Activated CD8-positive, alpha-beta memory T cell treated with anti-CD3 and anti-CD28 coated beads, Interleukin-2, amount 10 ng/mL, durations not matched to agents 7 days and 5 days (primary cell): ENCODE measurements at regions not wholly inside any gene's neighbourhood (a gene's known extent, or its start where the extent isn't known, plus 50 kb on each side); places are given as distances from the start of the nearest gene placed in this dataset.
"Not testable (repeated sequence)": the region's sequence is repeated elsewhere in the genome, so short reads cannot be mapped to it uniquely, and the experiment has no call there.

ENCODE experiments used
- ATAC-seq: fragments of 150-1000 bp; cut with Tn5 transposase; one replicate; pipeline ENCODE4 v1.10.0; 2021; ENCODE audit warnings: moderate library complexity
- CTCF ChIA-PET: fragments of 350-600 bp; sonication (Branson Sonifier 250); formaldehyde crosslinking; loops from one replicate; lab custom pipeline; 2021; ENCODE audit warnings: antibody characterized with exemption; lab: Charles Lee
- DNase-seq: peaks from one replicate; pipeline ENCODE4 v3.0.0-alpha.2; 2020
- H3K27ac Mint-ChIP-seq: one replicate; pipeline ENCODE4 v1.8.0; 2021; ENCODE audit warnings: mild to moderate bottlenecking, mixed read lengths
- H3K27me3 Mint-ChIP-seq: one replicate; pipeline ENCODE4 v1.8.0; 2021; ENCODE audit warnings: mixed read lengths
- H3K36me3 Mint-ChIP-seq: one replicate; pipeline ENCODE4 v1.8.0; 2021; ENCODE audit warnings: mild to moderate bottlenecking, mixed read lengths
- H3K4me1 Mint-ChIP-seq: one replicate; pipeline ENCODE4 v1.8.0; 2021; ENCODE audit warnings: mixed read lengths
- H3K4me3 Mint-ChIP-seq: one replicate; pipeline ENCODE4 v1.8.0; 2021; ENCODE audit warnings: mild to moderate bottlenecking, moderate library complexity, mixed read lengths
- H3K9me3 Mint-ChIP-seq: one replicate; pipeline ENCODE4 v1.8.0; 2022; ENCODE audit warnings: low read depth, mixed read lengths

GRCh38 chr5:1983401-1983800, 100.7 kb upstream of the IRX4 start:
- peaks cover 2% of the 10 kb centered on the region for H3K27me3 Mint-ChIP-seq
- peaks cover 2% of the 10 kb centered on the region for H3K9me3 Mint-ChIP-seq
- no peak overlapping the region for H3K27ac Mint-ChIP-seq
- no peak for DNase-seq
- CTCF ChIA-PET, result no interaction called here
- H3K4me1 Mint-ChIP-seq, result no peaks in the 10 kb centered on the region
- H3K4me3 Mint-ChIP-seq, result no peak overlapping the region
- ATAC-seq, result no peak
- no peaks in the 10 kb centered on the region for H3K36me3 Mint-ChIP-seq

- H3K4me3 Mint-ChIP-seq, H3K4me1 Mint-ChIP-seq, H3K27ac Mint-ChIP-seq, H3K27me3 Mint-ChIP-seq, ATAC-seq, H3K9me3 Mint-ChIP-seq, CTCF ChIA-PET, H3K36me3 Mint-ChIP-seq, DNase-seq: not testable (repeated sequence)
These were observed 99.8 kb upstream of the IRX4 start for GRCh38 chr5:1982561-1982960.

DNA sequence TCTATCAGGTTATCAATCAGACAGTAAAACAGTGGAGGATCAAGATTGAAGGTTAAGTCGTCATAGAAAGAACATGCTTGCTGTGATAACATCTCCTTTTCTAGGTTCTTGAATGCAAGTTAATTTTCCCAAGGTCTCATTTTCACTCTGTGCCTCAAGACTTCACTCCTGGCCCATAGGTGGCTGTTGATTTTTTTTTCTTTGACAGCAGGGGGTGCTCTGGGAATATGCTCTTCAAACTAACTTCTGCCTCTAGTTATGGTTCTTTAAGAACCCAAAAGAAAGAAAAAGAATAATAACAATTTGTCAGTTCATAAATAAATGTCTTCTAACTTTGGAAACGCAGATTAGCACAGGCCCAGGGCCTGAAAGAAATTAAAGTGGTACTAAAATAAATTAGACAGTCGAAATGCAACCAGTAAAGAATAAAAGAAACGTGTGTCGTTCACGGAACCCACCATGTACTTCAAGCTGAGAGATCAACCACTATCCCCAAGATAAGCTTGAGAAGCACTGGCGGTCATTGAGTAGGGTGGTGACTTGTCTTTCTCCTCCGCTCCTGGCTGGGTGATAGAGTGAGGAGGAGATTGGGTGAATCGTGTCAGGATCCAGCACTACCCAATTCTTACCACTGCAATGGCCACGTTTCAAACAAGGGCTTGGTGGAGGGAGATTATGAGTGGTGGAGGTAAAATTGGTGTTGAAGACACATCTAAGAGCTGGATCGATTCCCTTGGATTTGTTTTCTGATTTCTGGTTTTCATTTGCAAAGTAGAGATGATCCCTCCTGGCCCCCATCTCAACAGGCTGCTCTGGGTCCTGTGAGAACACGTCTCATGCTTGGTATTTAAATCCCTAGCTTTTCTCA, 93.4 kb upstream of the IRX4 start:
- CTCF ChIA-PET, result no interaction called here

GRCh38 chr5:1975406-1975715, 92.6 kb upstream of the IRX4 start:
- CTCF ChIA-PET, result no interaction called here
- no peak for ATAC-seq
- Mint-ChIP-seq H3K27me3 (peaks cover 8% of the 10 kb centered on the region), H3K4me3 (no peak overlapping the region), H3K36me3 (no peaks in the 10 kb centered on the region), H3K27ac (no peak overlapping the region), H3K4me1 (no peaks in the 10 kb centered on the region), H3K9me3 (no peaks in the 10 kb centered on the region)
- no peak for DNase-seq

More for the DNA sequence above, 93.4 kb upstream of the IRX4 start:
- no peak for DNase-seq
- Mint-ChIP-seq H3K27me3 (peaks cover 8% of the 10 kb centered on the region), H3K36me3 (no peaks in the 10 kb centered on the region), H3K4me1 (no peaks in the 10 kb centered on the region), H3K4me3 (no peak overlapping the region), H3K27ac (no peak overlapping the region), H3K9me3 (no peaks in the 10 kb centered on the region)
- ATAC-seq, result no peak

GRCh38 chr5:1974501-1975405, 92.0 kb upstream of the IRX4 start:
- Mint-ChIP-seq H3K4me1 (no peaks in the 10 kb centered on the region), H3K4me3 (no peak overlapping the region), H3K9me3 (no peaks in the 10 kb centered on the region), H3K27me3 (peaks cover 7% of the 10 kb centered on the region), H3K27ac (no peak overlapping the region), H3K36me3 (no peaks in the 10 kb centered on the region)
- CTCF ChIA-PET, result no interaction called here
- DNase-seq (no peak), ATAC-seq (no peak)

GRCh38 chr5:1974081-1974480, 91.4 kb upstream of the IRX4 start:
- ATAC-seq, result no peak
- no peaks in the 10 kb centered on the region for H3K9me3 Mint-ChIP-seq
- no peak for DNase-seq
- CTCF ChIA-PET, result no interaction called here
- no peak overlapping the region for H3K4me3 Mint-ChIP-seq
- H3K4me1 Mint-ChIP-seq, result no peaks in the 10 kb centered on the region
- H3K36me3 Mint-ChIP-seq, result no peaks in the 10 kb centered on the region
- H3K27ac Mint-ChIP-seq, result no peak overlapping the region
- H3K27me3 Mint-ChIP-seq, result peaks cover 7% of the 10 kb centered on the region

DNA sequence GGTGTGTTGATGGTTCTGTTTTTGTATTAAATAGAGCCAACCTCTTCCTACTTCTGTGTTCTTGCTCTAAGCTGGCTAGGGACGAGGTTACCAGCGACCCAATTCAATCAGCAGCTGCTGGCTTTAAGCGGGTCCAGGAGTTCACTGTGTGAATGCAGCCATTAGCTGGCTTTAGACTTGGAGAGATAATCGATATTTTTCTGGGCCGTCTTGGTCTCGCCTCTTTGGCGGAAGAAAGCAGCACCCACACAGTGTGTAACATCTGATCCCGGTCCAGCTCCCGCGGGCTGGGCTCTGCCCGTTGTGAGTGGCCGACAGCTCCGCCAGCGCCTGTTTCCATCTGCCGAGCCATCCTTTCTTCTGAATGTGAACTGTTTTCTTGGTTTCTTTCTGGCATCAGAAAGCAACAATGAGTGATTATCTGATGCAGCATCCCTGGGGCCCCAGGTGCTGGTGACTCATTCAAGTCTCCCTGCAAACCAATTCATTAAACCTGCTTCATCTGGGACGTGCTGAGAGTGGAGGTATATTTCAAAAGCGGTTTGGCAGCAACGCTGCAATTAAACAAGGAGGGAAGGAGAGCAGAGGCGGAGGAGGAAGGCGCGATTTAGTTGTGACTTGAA, 90.8 kb upstream of the IRX4 start:
- DNase-seq (no peak), ATAC-seq (no peak)
- Mint-ChIP-seq H3K27ac (no peak overlapping the region), H3K4me1 (no peaks in the 10 kb centered on the region), H3K36me3 (no peaks in the 10 kb centered on the region), H3K9me3 (no peaks in the 10 kb centered on the region), H3K4me3 (no peak overlapping the region), H3K27me3 (peaks cover 7% of the 10 kb centered on the region)
- CTCF ChIA-PET, result no interaction called here

GRCh38 chr5:1971944-1972343, 89.2 kb upstream of the IRX4 start:
- H3K27ac Mint-ChIP-seq, result no peak overlapping the region
- no peaks in the 10 kb centered on the region for H3K9me3 Mint-ChIP-seq
- H3K4me1 Mint-ChIP-seq, result no peaks in the 10 kb centered on the region
- ATAC-seq (no peak), DNase-seq (no peak)
- H3K4me3 Mint-ChIP-seq, result no peak overlapping the region
- H3K27me3 Mint-ChIP-seq, result peaks cover 2% of the 10 kb centered on the region
- no peaks in the 10 kb centered on the region for H3K36me3 Mint-ChIP-seq
- CTCF ChIA-PET, result no interaction called here

DNA sequence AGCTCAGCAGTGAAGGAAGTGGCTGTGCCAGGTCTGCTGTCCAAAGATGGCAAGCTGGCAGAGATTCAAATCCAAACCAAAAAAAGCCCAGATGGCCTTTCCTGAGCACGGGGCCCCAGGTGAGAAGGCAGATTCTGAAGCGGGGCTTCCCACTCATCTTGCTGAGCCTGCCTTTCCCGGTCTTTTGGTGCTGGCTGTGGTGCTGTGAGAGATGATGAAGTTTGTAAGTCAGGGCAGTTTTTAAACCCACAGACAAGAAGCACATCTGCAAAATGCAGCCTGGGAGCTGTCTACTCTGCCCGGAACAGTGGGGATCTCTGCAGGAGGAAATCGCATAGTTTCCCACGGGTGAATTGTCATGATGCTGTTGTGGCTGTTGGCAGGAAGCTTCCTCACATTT, 85.0 kb upstream of the IRX4 start:
- CTCF ChIA-PET, result no interaction called here
- no peak for DNase-seq
- Mint-ChIP-seq H3K4me3 (no peak overlapping the region), H3K9me3 (no peaks in the 10 kb centered on the region), H3K27me3 (no peaks in the 10 kb centered on the region), H3K36me3 (no peaks in the 10 kb centered on the region), H3K27ac (no peak overlapping the region), H3K4me1 (no peaks in the 10 kb centered on the region)
- ATAC-seq, result no peak

GRCh38 chr5:1966461-1966860, 83.7 kb upstream of the IRX4 start:
- H3K9me3 Mint-ChIP-seq, result no peaks in the 10 kb centered on the region
- peaks cover 8% of the 10 kb centered on the region for H3K4me1 Mint-ChIP-seq
- CTCF ChIA-PET, result no interaction called here
- no peak overlapping the region for H3K4me3 Mint-ChIP-seq
- ATAC-seq (no peak), DNase-seq (no peak)
- no peaks in the 10 kb centered on the region for H3K27me3 Mint-ChIP-seq
- H3K27ac Mint-ChIP-seq, result no peak overlapping the region
- no peaks in the 10 kb centered on the region for H3K36me3 Mint-ChIP-seq

DNA sequence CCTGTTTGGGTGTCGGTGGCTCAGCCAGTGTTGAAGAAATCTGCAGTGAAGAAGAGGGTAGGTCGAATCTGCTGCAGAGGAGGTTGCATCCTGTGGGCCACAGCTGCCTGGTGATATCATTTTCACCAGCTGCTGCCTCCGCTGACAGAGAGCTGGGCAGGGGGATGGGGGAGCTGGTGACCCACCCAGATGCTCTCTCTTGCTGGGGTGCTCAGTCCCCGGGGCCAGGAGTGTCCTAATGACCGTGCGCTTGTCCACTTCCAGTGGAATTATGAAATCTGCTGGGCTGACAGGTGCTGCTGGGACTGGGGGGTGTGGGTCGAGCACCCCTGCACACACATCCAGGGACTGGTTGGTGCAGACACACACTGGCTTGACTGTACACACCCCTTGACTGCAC, 83.2 kb upstream of the IRX4 start:
- Mint-ChIP-seq H3K9me3 (no peaks in the 10 kb centered on the region), H3K4me1 (peaks cover 8% of the 10 kb centered on the region), H3K4me3 (no peak overlapping the region), H3K27ac (no peak overlapping the region), H3K27me3 (no peaks in the 10 kb centered on the region), H3K36me3 (no peaks in the 10 kb centered on the region)
- CTCF ChIA-PET, result no interaction called here
- ATAC-seq, result no peak
- DNase-seq, result no peak

DNA sequence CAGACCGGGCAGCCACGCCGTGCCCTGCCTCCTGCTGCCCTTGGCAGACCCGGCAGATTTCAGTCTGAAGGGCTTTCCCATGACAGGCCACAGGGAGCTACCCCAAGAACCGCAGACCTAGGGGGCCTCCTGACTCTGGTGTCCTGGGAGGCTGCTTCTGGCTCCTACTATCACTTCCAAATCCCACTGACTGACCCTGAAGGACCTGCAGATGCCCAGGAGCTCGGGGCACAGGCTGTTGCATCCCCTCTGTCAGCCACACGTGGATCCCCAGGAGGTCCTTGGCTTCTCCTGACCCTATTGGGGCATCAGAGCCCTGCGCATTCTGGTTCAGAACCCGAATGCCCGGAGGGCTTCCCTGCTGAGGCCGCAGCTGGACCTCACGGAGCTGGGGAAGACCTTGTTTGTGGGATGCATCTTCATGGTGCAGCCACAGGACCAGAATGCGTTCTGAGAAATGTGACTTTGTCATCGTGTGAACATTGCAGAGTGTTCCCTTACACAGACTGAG, 81.3 kb upstream of the IRX4 start:
- Mint-ChIP-seq H3K27ac (no peak overlapping the region), H3K9me3 (no peaks in the 10 kb centered on the region), H3K36me3 (no peaks in the 10 kb centered on the region), H3K27me3 (no peaks in the 10 kb centered on the region), H3K4me1 (peaks cover 8% of the 10 kb centered on the region), H3K4me3 (no peak overlapping the region)
- CTCF ChIA-PET, result no interaction called here
- DNase-seq (no peak), ATAC-seq (no peak)

GRCh38 chr5:1963358-1963757, 80.6 kb upstream of the IRX4 start:
- Mint-ChIP-seq H3K27me3 (no peaks in the 10 kb centered on the region), H3K9me3 (no peaks in the 10 kb centered on the region), H3K27ac (no peak overlapping the region), H3K4me3 (no peak overlapping the region), H3K36me3 (no peaks in the 10 kb centered on the region), H3K4me1 (peaks cover 8% of the 10 kb centered on the region)
- ATAC-seq (no peak), DNase-seq (no peak)
- CTCF ChIA-PET, result no interaction called here
